ENCODE measurements at regions not wholly inside any gene's neighbourhood (a gene's known extent, or its start where the extent isn't known, plus 50 kb on each side); places are given as distances from the start of the nearest gene placed in this dataset.

DNA sequence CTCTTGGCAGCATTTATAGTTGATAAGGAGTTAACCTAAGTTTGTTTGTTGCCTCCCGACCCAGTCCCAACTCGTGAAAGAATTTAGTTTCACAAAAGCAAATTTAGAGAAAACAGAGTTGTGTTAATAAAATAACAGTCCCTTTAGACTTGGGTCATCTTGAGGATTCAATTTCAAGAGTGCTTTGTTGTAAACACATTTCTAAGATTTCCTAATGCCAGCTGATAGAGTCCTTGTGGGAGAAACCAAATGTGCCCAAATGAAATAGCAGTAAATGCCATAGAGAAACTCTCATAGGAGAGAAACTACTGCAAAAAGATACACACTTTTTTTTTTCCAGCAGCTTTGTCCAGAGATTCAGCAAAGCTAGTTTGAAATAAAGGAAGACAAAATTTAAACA lies 211.3 kb upstream of the BMPER start:
- CTCF ChIA-PET (ENCODE audit: low intra/inter-chr PET ratio, low total read pairs) = no interaction called here
- peaks cover 17% of the 10 kb centered on the region for H3K4me1 ChIP-seq (ENCODE audit: insufficient read depth, low read length)

More for the DNA sequence above, 211.3 kb upstream of the BMPER start:
- H3K27me3 ChIP-seq (ENCODE audit: control insufficient read depth in 1 of 2, insufficient read depth in 2 of 2, low read length in 2 of 2) = no peaks in the 10 kb centered on the region
- in situ Hi-C loops (cut with HindIII; ENCODE audit: extremely low pct_ligation_motif_present, low pct_unique_long_range_greater_than_20kb) (no loop called here), intact Hi-C loops (cut with micrococcal nuclease; ENCODE audit: unreplicated experiment) (no loop called here)
- ATAC-seq (no peak), DNase-seq (ENCODE audit: low spot score) (no peak), FAIRE-seq (no peak)
- no peaks in the 10 kb centered on the region for H4K20me1 ChIP-seq (ENCODE audit: insufficient read depth, low read length)
- H3K9ac ChIP-seq (ENCODE audit: insufficient read depth, low read depth, low read length) = no peak overlapping the region
- no peaks in the 10 kb centered on the region for H3K9me3 ChIP-seq (ENCODE audit: low read length)
- WGBS (ENCODE audit: low lambda C conversion rate) = 21% methylated on average over 2 of the region's 2 CpGs
- TF ChIP-seq, protein P1, sequence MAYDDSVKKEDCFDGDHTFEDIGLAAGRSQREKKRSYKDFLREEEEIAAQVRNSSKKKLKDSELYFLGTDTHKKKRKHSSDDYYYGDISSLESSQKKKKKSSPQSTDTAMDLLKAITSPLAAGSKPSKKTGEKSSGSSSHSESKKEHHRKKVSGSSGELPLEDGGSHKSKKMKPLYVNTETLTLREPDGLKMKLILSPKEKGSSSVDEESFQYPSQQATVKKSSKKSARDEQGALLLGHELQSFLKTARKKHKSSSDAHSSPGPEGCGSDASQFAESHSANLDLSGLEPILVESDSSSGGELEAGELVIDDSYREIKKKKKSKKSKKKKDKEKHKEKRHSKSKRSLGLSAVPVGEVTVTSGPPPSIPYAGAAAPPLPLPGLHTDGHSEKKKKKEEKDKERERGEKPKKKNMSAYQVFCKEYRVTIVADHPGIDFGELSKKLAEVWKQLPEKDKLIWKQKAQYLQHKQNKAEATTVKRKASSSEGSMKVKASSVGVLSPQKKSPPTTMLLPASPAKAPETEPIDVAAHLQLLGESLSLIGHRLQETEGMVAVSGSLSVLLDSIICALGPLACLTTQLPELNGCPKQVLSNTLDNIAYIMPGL (CRISPR knock-in tag; IDR thresholded peaks at IDR 0.05; ENCODE audit: borderline replicate concordance in 1 of 2, low read depth in 1 of 2) = no peak
- TF ChIP-seq, protein P2, sequence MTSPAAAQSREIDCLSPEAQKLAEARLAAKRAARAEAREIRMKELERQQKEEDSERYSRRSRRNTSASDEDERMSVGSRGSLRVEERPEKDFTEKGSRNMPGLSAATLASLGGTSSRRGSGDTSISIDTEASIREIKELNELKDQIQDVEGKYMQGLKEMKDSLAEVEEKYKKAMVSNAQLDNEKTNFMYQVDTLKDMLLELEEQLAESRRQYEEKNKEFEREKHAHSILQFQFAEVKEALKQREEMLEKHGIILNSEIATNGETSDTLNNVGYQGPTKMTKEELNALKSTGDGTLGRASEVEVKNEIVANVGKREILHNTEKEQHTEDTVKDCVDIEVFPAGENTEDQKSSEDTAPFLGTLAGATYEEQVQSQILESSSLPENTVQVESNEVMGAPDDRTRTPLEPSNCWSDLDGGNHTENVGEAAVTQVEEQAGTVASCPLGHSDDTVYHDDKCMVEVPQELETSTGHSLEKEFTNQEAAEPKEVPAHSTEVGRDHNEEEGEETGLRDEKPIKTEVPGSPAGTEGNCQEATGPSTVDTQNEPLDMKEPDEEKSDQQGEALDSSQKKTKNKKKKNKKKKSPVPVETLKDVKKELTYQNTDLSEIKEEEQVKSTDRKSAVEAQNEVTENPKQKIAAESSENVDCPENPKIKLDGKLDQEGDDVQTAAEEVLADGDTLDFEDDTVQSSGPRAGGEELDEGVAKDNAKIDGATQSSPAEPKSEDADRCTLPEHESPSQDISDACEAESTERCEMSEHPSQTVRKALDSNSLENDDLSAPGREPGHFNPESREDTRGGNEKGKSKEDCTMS (CRISPR knock-in tag; conservative IDR thresholded peaks at IDR 0.05) = no peak
- TF ChIP-seq NFIB (CRISPR knock-in tag; IDR thresholded peaks at IDR 0.05; ENCODE audit: borderline replicate concordance) = no peak
- TF ChIP-seq YY1 (IDR thresholded peaks at IDR 0.05; ENCODE audit: insufficient read depth, insufficient replicate concordance, low read depth, low read length) = no peak
- TF ChIP-seq, protein P3, sequence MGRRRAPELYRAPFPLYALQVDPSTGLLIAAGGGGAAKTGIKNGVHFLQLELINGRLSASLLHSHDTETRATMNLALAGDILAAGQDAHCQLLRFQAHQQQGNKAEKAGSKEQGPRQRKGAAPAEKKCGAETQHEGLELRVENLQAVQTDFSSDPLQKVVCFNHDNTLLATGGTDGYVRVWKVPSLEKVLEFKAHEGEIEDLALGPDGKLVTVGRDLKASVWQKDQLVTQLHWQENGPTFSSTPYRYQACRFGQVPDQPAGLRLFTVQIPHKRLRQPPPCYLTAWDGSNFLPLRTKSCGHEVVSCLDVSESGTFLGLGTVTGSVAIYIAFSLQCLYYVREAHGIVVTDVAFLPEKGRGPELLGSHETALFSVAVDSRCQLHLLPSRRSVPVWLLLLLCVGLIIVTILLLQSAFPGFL (CRISPR knock-in tag; IDR thresholded peaks at IDR 0.05) = no peak
- TF ChIP-seq ZNF749 (CRISPR knock-in tag; IDR thresholded peaks at IDR 0.05; ENCODE audit: borderline replicate concordance) = no peak
- H3K36me3 ChIP-seq (replicated peaks in 1 of 2; ENCODE audit: control insufficient read depth in 1 of 2, insufficient read depth in 2 of 2, low read length in 2 of 2) = no peaks in the 10 kb centered on the region
- H3K27ac ChIP-seq (ENCODE audit: extremely low read length, insufficient read depth, low read length) = no peak overlapping the region
- H3K4me3 ChIP-seq (replicated peaks in 1 of 3; ENCODE audit: insufficient read depth in 1 of 3, low read depth in 2 of 3, low read length in 3 of 3) = no peak overlapping the region
- BruUV-seq (replicated peaks) = no TSS peak
- POLR2A ChIA-PET = no interaction called here
- no peak overlapping the region for H2AFZ ChIP-seq (ENCODE audit: low read length)
- H3K79me2 ChIP-seq (ENCODE audit: insufficient read depth, low read length) = no peaks in the 10 kb centered on the region
- H3K4me2 ChIP-seq (ENCODE audit: low read depth, low read length) = no peak overlapping the region

Data from HepG2 (cell line).